K562 (cell line): ENCODE measurements at regions not wholly inside any gene's neighbourhood (a gene's known extent, or its start where the extent isn't known, plus 50 kb on each side); places are given as distances from the start of the nearest gene placed in this dataset.

Source experiments
- ATAC-seq: fragments of 200-7000 bp; cut with Tn5 transposase; 3 replicates; pipeline ENCODE4 v1.9.1; 2020; ENCODE audit warnings: moderate library complexity
- BruUV-seq: library from RNA; stranded (reverse); fragments of 400-500 nt; replicated peaks from 2 replicates; lab custom pipeline; 2021; lab: Mats Ljungman, UMichigan
- CTCF ChIA-PET: fragments of 300-600 bp; formaldehyde crosslinking; extraction: SDS; loops from one replicate; lab custom pipeline; 2021; ENCODE audit warnings: low intra/inter-chr PET ratio; lab: Yijun Ruan, JAX
- POLR2A ChIA-PET: fragments of 300-600, 350-650 bp; sonication (Branson Sonifier 250); formaldehyde crosslinking; extraction: SDS; loops from one replicate; lab custom pipeline; 2021; ENCODE audit warnings: antibody characterized with exemption, inconsistent platforms; lab: Yijun Ruan, JAX
- DNase-seq, 4 experiments: peaks; one replicate each; pipeline versions ENCODE4 v3.0.0 to v3.0.0-alpha.2; 2011 to 2018; ENCODE audit warnings: low spot score in 3 of 4, mixed read lengths in 3 of 4; ENCODE audit errors: extremely low read depth in 1 of 4
- FAIRE-seq: peaks from 2 replicates; lab custom pipeline; 2011; peaks lifted over from hg19 to GRCh38; lab: Jason Lieb, UNC
- H2AFZ ChIP-seq: 2 replicates; pipeline ENCODE4 v1.6.0; 2011; ENCODE audit warnings: low read depth, low read length, control low read depth, inconsistent platforms
- H3K27ac ChIP-seq: fragments of 200-600 bp; 3 replicates; pipeline ENCODE4 v1.8.0; 2011; ENCODE audit warnings: low read depth, mild to moderate bottlenecking, control low read depth, inconsistent platforms, low read length, moderate library complexity, mixed read lengths; ENCODE audit errors: extremely low read depth
- H3K27me3 ChIP-seq, 2 experiments: fragments of 300-600 bp in 1 of 2; 2 replicates in 1 of 2; 3 replicates in 1 of 2; pipeline versions ENCODE4 v1.6.0 to v1.8.0; 2011; ENCODE audit warnings: inconsistent platforms in 2 of 2, low read length in 2 of 2, mild to moderate bottlenecking in 1 of 2, mixed read lengths in 1 of 2, moderate library complexity in 1 of 2; ENCODE audit not compliant: control insufficient read depth in 2 of 2, insufficient read depth in 2 of 2
- H3K36me3 ChIP-seq: fragments of 300-600 bp; 3 replicates; pipeline ENCODE4 v1.8.0; 2011; ENCODE audit warnings: mild to moderate bottlenecking, low read length, inconsistent platforms; ENCODE audit not compliant: control insufficient read depth, insufficient read depth
- H3K4me1 ChIP-seq, 2 experiments: fragments of 200-600 bp in 1 of 2; replicated peaks in 1 of 2; 2 replicates in 1 of 2; 3 replicates in 1 of 2; pipeline versions ENCODE4 v1.5.1 to v1.8.0; 2011; ENCODE audit warnings: inconsistent platforms in 2 of 2, low read length in 2 of 2, mild to moderate bottlenecking in 1 of 2, mixed read lengths in 1 of 2, moderate library complexity in 1 of 2; ENCODE audit not compliant: control insufficient read depth in 2 of 2, insufficient read depth in 2 of 2
- H3K4me2 ChIP-seq: 2 replicates; pipeline ENCODE4 v1.6.1; 2011; ENCODE audit warnings: low read length, control low read depth, inconsistent platforms, mixed read lengths; ENCODE audit not compliant: insufficient read depth
- H3K4me3 ChIP-seq: fragments of 200-600 bp; sonication (generic), shearing (Covaris generic); 2 replicates; pipeline ENCODE4 v1.5.1; 2016; ENCODE audit warnings: control low read depth, inconsistent platforms
- H3K79me2 ChIP-seq: fragments of 200-600 bp; 3 replicates; pipeline ENCODE4 v1.8.0; 2011; ENCODE audit warnings: low read length, inconsistent platforms; ENCODE audit not compliant: control insufficient read depth, insufficient read depth
- H3K9ac ChIP-seq, 2 experiments: 2 replicates each; pipeline versions ENCODE4 v1.6.0 to v1.6.1; 2011; ENCODE audit warnings: low read depth in 2 of 2, low read length in 2 of 2, control low read depth in 1 of 2, inconsistent platforms in 1 of 2, mild to moderate bottlenecking in 1 of 2, mixed read lengths in 1 of 2; ENCODE audit not compliant: insufficient read depth in 1 of 2
- H3K9me1 ChIP-seq: one replicate; pipeline ENCODE4 v1.6.0; 2011; ENCODE audit warnings: inconsistent platforms, mild to moderate bottlenecking, low read length, moderate library complexity; ENCODE audit not compliant: control insufficient read depth, insufficient read depth
- H3K9me3 ChIP-seq: replicated peaks from 2 replicates; pipeline ENCODE4 v1.5.1; 2011; ENCODE audit warnings: low read depth, low read length, inconsistent platforms; ENCODE audit not compliant: control insufficient read depth, insufficient read depth
- H4K20me1 ChIP-seq: replicated peaks from 2 replicates; pipeline ENCODE4 v1.6.1; 2011; ENCODE audit warnings: low read length, inconsistent platforms, mixed read lengths; ENCODE audit not compliant: control insufficient read depth, insufficient read depth
- ATF7 ChIP-seq: fragments of 450-650 bp; IDR thresholded peaks from 2 replicates; pipeline ENCODE4 v1.7.1; 2014; ENCODE audit warnings: mild to moderate bottlenecking, moderate library complexity
- CREM ChIP-seq: IDR thresholded peaks from 2 replicates; pipeline ENCODE4 v1.6.1; 2014; ENCODE audit warnings: antibody characterized with exemption, low read depth
- EP400 ChIP-seq: fragments of 450-650 bp; IDR thresholded peaks from 2 replicates; pipeline ENCODE4 v1.6.1; 2017; ENCODE audit warnings: antibody characterized with exemption, mild to moderate bottlenecking, moderate library complexity
- FOS ChIP-seq: IDR thresholded peaks from 3 replicates; pipeline ENCODE4 v1.6.1; 2011; ENCODE audit not compliant: insufficient read length; ENCODE audit errors: extremely low read depth
- FOXK2 ChIP-seq, 2 experiments: fragments of 450-650 bp; IDR thresholded peaks in 1 of 2; conservative IDR thresholded peaks in 1 of 2; 2 replicates each; pipeline ENCODE4 v1.6.1; 2016; ENCODE audit warnings: low read depth in 2 of 2, mild to moderate bottlenecking in 1 of 2
- GATAD2B ChIP-seq: fragments of 450-650 bp; IDR thresholded peaks from 2 replicates; pipeline ENCODE4 v1.6.1; 2017; ENCODE audit warnings: mild to moderate bottlenecking, borderline replicate concordance
- HCFC1 ChIP-seq: IDR thresholded peaks from 2 replicates; pipeline ENCODE4 v1.6.1; 2012; ENCODE audit warnings: low read depth, low read length, improper control_type of control experiment
- KHSRP ChIP-seq: fragments of 450-650 bp; IDR thresholded peaks from 2 replicates; pipeline ENCODE4 v1.6.1; 2017
- MBD2 ChIP-seq: sonication (generic); IDR thresholded peaks from 2 replicates; pipeline ENCODE4 v1.6.1; 2016; ENCODE audit warnings: low read depth, borderline replicate concordance
- MTA1 ChIP-seq: fragments of 450-650 bp; IDR thresholded peaks from 2 replicates; pipeline ENCODE4 v1.6.1; 2017; ENCODE audit warnings: borderline replicate concordance
- NRF1 ChIP-seq, 2 experiments: fragments of 450-650 bp; IDR thresholded peaks in 1 of 2; conservative IDR thresholded peaks in 1 of 2; 2 replicates each; pipeline ENCODE4 v1.6.1; 2014; ENCODE audit warnings: mild to moderate bottlenecking in 2 of 2
- POLR2B ChIP-seq: fragments of 450-650 bp; IDR thresholded peaks from 2 replicates; pipeline ENCODE4 v1.6.1; 2018; ENCODE audit warnings: low read depth; ENCODE audit not compliant: partially characterized antibody
- POLR2G ChIP-seq: fragments of 200-400 bp; formaldehyde crosslinking; IDR thresholded peaks from 2 replicates; pipeline ENCODE4 v1.6.1; 2017; ENCODE audit warnings: low read depth, mild to moderate bottlenecking, antibody characterized with exemption, low read length, moderate library complexity
- RBBP5 ChIP-seq: fragments of 200-600 bp; sonication (generic); IDR thresholded peaks from 2 replicates; pipeline ENCODE4 v1.6.1; 2012; ENCODE audit warnings: borderline replicate concordance, mild to moderate bottlenecking, low read length, control low read depth, inconsistent platforms; ENCODE audit not compliant: insufficient read depth, poor library complexity, severe bottlenecking
- SMARCA4 ChIP-seq: fragments of 450-650 bp; IDR thresholded peaks from 2 replicates; pipeline ENCODE4 v1.6.1; 2016
- SMARCA5 ChIP-seq: fragments of 450-650 bp; IDR thresholded peaks from 2 replicates; pipeline ENCODE4 v1.6.1; 2016
- TAF7 ChIP-seq: fragments of 450-650 bp; IDR thresholded peaks from 2 replicates; pipeline ENCODE4 v1.6.1; 2016; ENCODE audit warnings: missing genetic modification characterization, missing compliant biosample characterization
- YY1 ChIP-seq, 3 experiments: IDR thresholded peaks; 2 replicates each; pipeline ENCODE4 v1.6.1; 2011; ENCODE audit warnings: low read length in 2 of 3, mild to moderate bottlenecking in 2 of 3, moderate library complexity in 2 of 3, borderline replicate concordance in 1 of 3, control low read depth in 1 of 3, low read depth in 1 of 3; ENCODE audit not compliant: insufficient read depth in 3 of 3, insufficient replicate concordance in 2 of 3, control insufficient read depth in 1 of 3, insufficient read length in 1 of 3; ENCODE audit errors: extremely low read depth in 1 of 3
- ZBTB17 ChIP-seq: fragments of 450-650 bp; formaldehyde crosslinking; IDR thresholded peaks from 2 replicates; pipeline ENCODE4 v1.4.0; 2020; ENCODE audit warnings: mild to moderate bottlenecking
- ZBTB9 ChIP-seq: fragments of 450-650 bp; formaldehyde crosslinking; IDR thresholded peaks from 2 replicates; pipeline ENCODE4 v1.4.0; 2020; ENCODE audit warnings: mild to moderate bottlenecking, moderate library complexity
- WGBS: fragments of 100-300 bp; shearing (Covaris generic); methylation state at CpG from one replicate; pipeline ENCODE4 v1.1.6; 2016; ENCODE audit warnings: low coverage, mixed read lengths; ENCODE audit not compliant: insufficient coverage; ENCODE audit errors: missing lambda C conversion rate; 5-methylcytosine and 5-hydroxymethylcytosine counted together
- in situ Hi-C: fragments of 300-500 bp; cut with MboI; formaldehyde crosslinking; loops from 4 replicates; pipeline ENCODE4 v1.15.0; 2018; ENCODE audit warnings: inconsistent platforms, mixed read lengths
- intact Hi-C: fragments of 100-400 bp; cut with micrococcal nuclease; formaldehyde crosslinking; loops from 2 replicates; pipeline ENCODE4 v1.14.2; 2022
- TF ChIP-seq, protein P1 (sequence below): fragments of 450-650 bp; IDR thresholded peaks from 2 replicates; pipeline ENCODE4 v1.6.1; 2016

GRCh38 chr13:64075543-64076271 lies 2660.1 kb upstream of the PCDH20 start:
- peak overlapping the region; percentile 95 for H3K4me2 ChIP-seq
- ChIA-PET POLR2A (interaction anchor here (0.7 to 1.2 kb wide), 2 partner anchors 8 to 18 kb away, joined by 3 read pairs; no protein-coding TSS in a partner anchor), CTCF (no interaction called here)
- in situ Hi-C loops (no loop called here), intact Hi-C loops (no loop called here)
- H3K4me1 ChIP-seq = peaks cover 2 to 7% of the 10 kb centered on the region in 2 experiments; a peak in 2 of 5 replicates
- peak overlapping the region; percentile 90 for H3K27ac ChIP-seq
- peak; percentile 92 for FAIRE-seq
- H3K36me3 ChIP-seq = no peaks in the 10 kb centered on the region
- H3K9me1 ChIP-seq = no peaks in the 10 kb centered on the region
- peak overlapping the region; percentile 69 for H3K4me3 ChIP-seq
- peaks cover 53% of the 10 kb centered on the region for H3K79me2 ChIP-seq
- peak overlapping the region; percentile 98 for H2AFZ ChIP-seq
- H3K9ac ChIP-seq = peak overlapping the region; percentile 81 to 95
- 0% methylated on average over 10 of the region's 14 CpGs for WGBS
- no TSS peak for BruUV-seq
- peak; percentile 90 for ATAC-seq
- H3K9me3 ChIP-seq = no peaks in the 10 kb centered on the region
- peak; percentile 44 to 90 (median 56) for DNase-seq
- H3K27me3 ChIP-seq = no peaks in the 10 kb centered on the region
- H4K20me1 ChIP-seq = no peaks in the 10 kb centered on the region
- TF ChIP-seq NRF1 (conservative IDR thresholded peaks at IDR 0.05 in 1 of 2, IDR thresholded peaks at IDR 0.05 in 1 of 2) (peak; percentile 27 to 40; a peak in 2 of 4 replicates), KHSRP (0 out of 2 replicates have a peak, but pooled peaks have one; percentile 12), FOS (no peak), MBD2 (peak; percentile 67), MTA1 (peak; percentile 97), SMARCA4 (no peak), HCFC1 (peak; percentile 53; the same call in 1 of the 2 replicates), POLR2G (peak; percentile 75), ZBTB9 (peak; percentile 53; the same call in 1 of the 2 replicates), SMARCA5 (no peak), RBBP5 (peak; percentile 43), TAF7 (tag) (peak; percentile 39; the same call in 1 of the 2 replicates), EP400 (peak; percentile 70), ATF7 (peak; percentile 67), YY1 (IDR thresholded peaks at IDR 0.05; ENCODE audit: borderline replicate concordance in 1 of 3, control insufficient read depth in 1 of 3, extremely low read depth in 1 of 3, insufficient read depth in 3 of 3, insufficient read length in 1 of 3, insufficient replicate concordance in 2 of 3, low read depth in 1 of 3, low read length in 2 of 3) (peak in 2 of 3 experiments; percentile 15 to 49), ZBTB17 (CRISPR knock-in tag) (no peak), FOXK2 (conservative IDR thresholded peaks at IDR 0.05 in 1 of 2, IDR thresholded peaks at IDR 0.05 in 1 of 2; ENCODE audit: low read depth in 2 of 2) (peak; percentile 57 to 74; a peak in 2 of 4 replicates), POLR2B (peak; percentile 54), CREM (peak; percentile 98), GATAD2B (no peak)
- TF ChIP-seq, protein P1, sequence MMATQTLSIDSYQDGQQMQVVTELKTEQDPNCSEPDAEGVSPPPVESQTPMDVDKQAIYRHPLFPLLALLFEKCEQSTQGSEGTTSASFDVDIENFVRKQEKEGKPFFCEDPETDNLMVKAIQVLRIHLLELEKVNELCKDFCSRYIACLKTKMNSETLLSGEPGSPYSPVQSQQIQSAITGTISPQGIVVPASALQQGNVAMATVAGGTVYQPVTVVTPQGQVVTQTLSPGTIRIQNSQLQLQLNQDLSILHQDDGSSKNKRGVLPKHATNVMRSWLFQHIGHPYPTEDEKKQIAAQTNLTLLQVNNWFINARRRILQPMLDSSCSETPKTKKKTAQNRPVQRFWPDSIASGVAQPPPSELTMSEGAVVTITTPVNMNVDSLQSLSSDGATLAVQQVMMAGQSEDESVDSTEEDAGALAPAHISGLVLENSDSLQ = peak; percentile 99
